Activated CD4-positive, alpha-beta T cell treated with anti-CD3 and anti-CD28 coated beads, Interleukin-2, amount 50 U/mL, for 16 hours (primary cell): ENCODE measurements at regions not wholly inside any gene's neighbourhood (a gene's known extent, or its start where the extent isn't known, plus 50 kb on each side); places are given as distances from the start of the nearest gene placed in this dataset.
"Not testable (repeated sequence)": the region's sequence is repeated elsewhere in the genome, so short reads cannot be mapped to it uniquely, and the experiment has no call there.

Source experiments
- DNase-seq: peaks from one replicate; pipeline ENCODE4 v3.0.0-alpha.2; 2020

GRCh38 chr3:13147344-13147743 is 74.1 kb upstream of the IQSEC1 start:
- no peak for DNase-seq

- DNase-seq: no peak
Measured at GRCh38 chr3:13146643-13147143, 73.5 kb upstream of the IQSEC1 start.

- DNase-seq: no peak
Measured at GRCh38 chr3:13145826-13146642, 72.8 kb upstream of the IQSEC1 start.

GRCh38 chr3:13145131-13145825 is 72.0 kb upstream of the IQSEC1 start:
- DNase-seq: no peak

GRCh38 chr3:13144163-13145023 is 71.2 kb upstream of the IQSEC1 start:
- no peak for DNase-seq

- no peak for DNase-seq
Measured at GRCh38 chr3:13143381-13144004, 70.3 kb upstream of the IQSEC1 start.

- no peak for DNase-seq
Measured at GRCh38 chr3:13142552-13143380, 69.5 kb upstream of the IQSEC1 start.

GRCh38 chr3:13141991-13142412 is 68.8 kb upstream of the IQSEC1 start:
- peak; percentile 14 for DNase-seq

- no peak for DNase-seq
Measured at GRCh38 chr3:13141183-13141582, 68.0 kb upstream of the IQSEC1 start.

- no peak for DNase-seq
Measured at GRCh38 chr3:13140596-13140995, 67.4 kb upstream of the IQSEC1 start.

GRCh38 chr3:13139471-13140065 is 66.3 kb upstream of the IQSEC1 start:
- no peak for DNase-seq

- no peak for DNase-seq
Measured at GRCh38 chr3:13138833-13139145, 65.6 kb upstream of the IQSEC1 start.

GRCh38 chr3:13137941-13138832 is 65.0 kb upstream of the IQSEC1 start:
- DNase-seq: no peak

GRCh38 chr3:13136848-13137247 is 63.6 kb upstream of the IQSEC1 start:
- DNase-seq: not testable (repeated sequence)

GRCh38 chr3:13136426-13136825 is 63.2 kb upstream of the IQSEC1 start:
- DNase-seq: no peak

GRCh38 chr3:13135811-13136321 is 62.6 kb upstream of the IQSEC1 start:
- no peak for DNase-seq

- no peak for DNase-seq
Measured at GRCh38 chr3:13135251-13135810, 62.1 kb upstream of the IQSEC1 start.

- no peak for DNase-seq
Measured at GRCh38 chr3:13134879-13135206, 61.6 kb upstream of the IQSEC1 start.

GRCh38 chr3:13134166-13134878 is 61.1 kb upstream of the IQSEC1 start:
- no peak for DNase-seq
